ENCODE measurements at regions not wholly inside any gene's neighbourhood (a gene's known extent, or its start where the extent isn't known, plus 50 kb on each side); places are given as distances from the start of the nearest gene placed in this dataset.

DNA sequence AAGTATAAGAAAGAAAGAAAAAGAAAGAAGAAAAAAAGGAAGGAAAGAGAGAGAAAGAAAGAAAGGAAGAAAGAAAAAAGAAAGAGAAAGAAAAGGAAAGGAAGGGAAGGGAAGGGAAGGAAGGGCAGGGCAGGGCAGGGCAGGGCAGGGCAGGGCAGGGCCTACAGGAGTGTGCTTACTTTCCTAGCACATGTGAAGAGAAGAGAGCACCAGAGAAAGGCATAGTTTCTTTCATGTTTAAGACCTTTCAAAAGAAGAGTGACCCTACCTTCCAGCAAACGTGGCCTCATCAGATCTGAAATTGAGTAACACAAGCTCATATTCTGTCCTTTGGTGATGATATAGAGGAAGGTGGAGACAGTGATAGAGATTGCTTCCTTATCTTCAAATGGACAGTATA, 899.3 kb upstream of the RAG2 start:
- no CpG with 5 or more reads among the region's 1 CpG for WGBS (ENCODE audit: insufficient coverage, low lambda C conversion rate)
- Histone ChIP-seq H3K27ac (ENCODE audit: low read length) (peak overlapping the region; percentile 5), H3K36me3 (ENCODE audit: control insufficient read depth, insufficient read depth, low read length) (no peaks in the 10 kb centered on the region), H3K27me3 (ENCODE audit: control insufficient read depth, insufficient read depth, low read length) (no peaks in the 10 kb centered on the region), H3K4me1 (ENCODE audit: control insufficient read depth, insufficient read depth, low read length) (peaks cover 7% of the 10 kb centered on the region), H3K4me3 (ENCODE audit: low read length) (no peak overlapping the region), H3K9me3 (ENCODE audit: control insufficient read depth, low read depth, low read length) (no peaks in the 10 kb centered on the region)
- peak in 1 of 2 donors; percentile 32 for DNase-seq

- Histone ChIP-seq H3K27me3 (ENCODE audit: control insufficient read depth, insufficient read depth, low read length) (no peaks in the 10 kb centered on the region), H3K4me1 (ENCODE audit: control insufficient read depth, insufficient read depth, low read length) (peaks cover 7% of the 10 kb centered on the region), H3K9me3 (ENCODE audit: control insufficient read depth, low read depth, low read length) (no peaks in the 10 kb centered on the region), H3K4me3 (ENCODE audit: low read length) (no peak overlapping the region), H3K27ac (ENCODE audit: low read length) (no peak overlapping the region), H3K36me3 (ENCODE audit: control insufficient read depth, insufficient read depth, low read length) (no peaks in the 10 kb centered on the region)
- no peak for DNase-seq
- 89% methylated on average over 1 of the region's 1 CpG for WGBS (ENCODE audit: insufficient coverage, low lambda C conversion rate)
Observed at GRCh38 chr11:37496201-37496600, 898.2 kb upstream of the RAG2 start.

- no peaks in the 10 kb centered on the region for H3K27me3 ChIP-seq (ENCODE audit: control insufficient read depth, insufficient read depth, low read length)
- no peak for DNase-seq
- H3K36me3 ChIP-seq (ENCODE audit: control insufficient read depth, insufficient read depth, low read length): no peaks in the 10 kb centered on the region
- no peak overlapping the region for H3K4me3 ChIP-seq (ENCODE audit: low read length)
- H3K27ac ChIP-seq (ENCODE audit: low read length): no peak overlapping the region
- H3K9me3 ChIP-seq (ENCODE audit: control insufficient read depth, low read depth, low read length): no peaks in the 10 kb centered on the region
- H3K4me1 ChIP-seq (ENCODE audit: control insufficient read depth, insufficient read depth, low read length): no peaks in the 10 kb centered on the region
Observed at GRCh38 chr11:37484298-37484697, 886.3 kb upstream of the RAG2 start.

DNA sequence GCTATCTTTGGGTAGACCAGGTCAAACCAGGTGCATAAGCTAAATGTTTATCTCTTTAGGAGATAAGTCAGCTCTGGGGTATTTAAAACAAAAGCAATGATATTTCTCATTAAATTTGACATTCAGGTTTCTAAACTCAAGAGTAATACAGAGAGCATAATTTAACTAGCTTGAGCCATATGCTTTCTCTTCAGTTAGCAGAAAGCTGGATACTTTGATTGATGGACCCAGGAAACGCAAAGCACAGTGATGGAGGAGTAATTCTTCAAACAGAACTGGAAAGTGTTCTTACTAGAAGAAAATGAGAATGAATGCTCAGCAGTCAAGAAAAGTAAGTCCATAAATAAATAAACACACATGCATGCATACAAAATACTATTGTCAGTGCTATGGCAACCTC, 885.7 kb upstream of the RAG2 start:
- Histone ChIP-seq H3K27me3 (ENCODE audit: control insufficient read depth, insufficient read depth, low read length) (no peaks in the 10 kb centered on the region), H3K9me3 (ENCODE audit: control insufficient read depth, low read depth, low read length) (no peaks in the 10 kb centered on the region), H3K27ac (ENCODE audit: low read length) (no peak overlapping the region), H3K4me1 (ENCODE audit: control insufficient read depth, insufficient read depth, low read length) (no peaks in the 10 kb centered on the region), H3K4me3 (ENCODE audit: low read length) (no peak overlapping the region), H3K36me3 (ENCODE audit: control insufficient read depth, insufficient read depth, low read length) (no peaks in the 10 kb centered on the region)
- DNase-seq: no peak
- WGBS (ENCODE audit: insufficient coverage, low lambda C conversion rate): no CpG with 5 or more reads among the region's 1 CpG

- Histone ChIP-seq H3K9me3 (ENCODE audit: control insufficient read depth, low read depth, low read length) (no peaks in the 10 kb centered on the region), H3K27ac (ENCODE audit: low read length) (peak overlapping the region; percentile 61), H3K27me3 (ENCODE audit: control insufficient read depth, insufficient read depth, low read length) (no peaks in the 10 kb centered on the region), H3K36me3 (ENCODE audit: control insufficient read depth, insufficient read depth, low read length) (no peaks in the 10 kb centered on the region), H3K4me3 (ENCODE audit: low read length) (no peak overlapping the region), H3K4me1 (ENCODE audit: control insufficient read depth, insufficient read depth, low read length) (peaks cover 5% of the 10 kb centered on the region)
- DNase-seq: peak in 1 of 2 donors; percentile 56
- 83% methylated on average over 1 of the region's 2 CpGs for WGBS (ENCODE audit: insufficient coverage, low lambda C conversion rate)
Observed at GRCh38 chr11:37474889-37475288, 876.9 kb upstream of the RAG2 start.

GRCh38 chr11:37468344-37468743, 870.3 kb upstream of the RAG2 start:
- no peak for DNase-seq
- H3K36me3 ChIP-seq (ENCODE audit: control insufficient read depth, insufficient read depth, low read length): no peaks in the 10 kb centered on the region
- no peak overlapping the region for H3K4me3 ChIP-seq (ENCODE audit: low read length)
- H3K9me3 ChIP-seq (ENCODE audit: control insufficient read depth, low read depth, low read length): no peaks in the 10 kb centered on the region
- no peaks in the 10 kb centered on the region for H3K4me1 ChIP-seq (ENCODE audit: control insufficient read depth, insufficient read depth, low read length)
- no CpG with 5 or more reads among the region's 4 CpGs for WGBS (ENCODE audit: insufficient coverage, low lambda C conversion rate)
- no peak overlapping the region for H3K27ac ChIP-seq (ENCODE audit: low read length)
- H3K27me3 ChIP-seq (ENCODE audit: control insufficient read depth, insufficient read depth, low read length): no peaks in the 10 kb centered on the region

DNA sequence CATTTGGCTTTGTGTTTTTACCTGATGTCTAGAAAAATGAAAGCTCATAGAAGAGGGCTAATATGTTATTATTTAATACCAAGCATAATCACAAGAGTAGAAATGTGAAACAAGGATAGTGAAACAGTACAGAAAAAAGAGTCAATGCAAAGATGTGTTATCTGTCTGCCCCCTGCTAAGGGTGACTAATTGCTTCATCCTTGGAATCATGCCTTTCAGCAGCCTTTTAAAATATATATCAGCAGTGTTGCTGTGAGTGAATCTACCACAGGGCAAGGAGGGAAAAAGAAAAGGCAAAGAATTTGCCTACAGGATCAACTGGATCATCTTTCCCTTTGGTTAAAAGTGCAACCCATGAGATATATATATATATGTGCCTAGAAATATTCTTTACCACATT, 867.2 kb upstream of the RAG2 start:
- Histone ChIP-seq H3K9me3 (ENCODE audit: control insufficient read depth, low read depth, low read length) (no peaks in the 10 kb centered on the region), H3K27ac (ENCODE audit: low read length) (no peak overlapping the region), H3K4me3 (ENCODE audit: low read length) (no peak overlapping the region), H3K4me1 (ENCODE audit: control insufficient read depth, insufficient read depth, low read length) (no peaks in the 10 kb centered on the region), H3K27me3 (ENCODE audit: control insufficient read depth, insufficient read depth, low read length) (no peaks in the 10 kb centered on the region), H3K36me3 (ENCODE audit: control insufficient read depth, insufficient read depth, low read length) (no peaks in the 10 kb centered on the region)
- DNase-seq: no peak

- WGBS (ENCODE audit: insufficient coverage, low lambda C conversion rate): 100% methylated on average over 1 of the region's 2 CpGs
- H3K4me3 ChIP-seq (ENCODE audit: low read length): no peak overlapping the region
- DNase-seq: no peak
- no peaks in the 10 kb centered on the region for H3K4me1 ChIP-seq (ENCODE audit: control insufficient read depth, insufficient read depth, low read length)
- no peaks in the 10 kb centered on the region for H3K27me3 ChIP-seq (ENCODE audit: control insufficient read depth, insufficient read depth, low read length)
- H3K27ac ChIP-seq (ENCODE audit: low read length): no peak overlapping the region
- peaks cover 3% of the 10 kb centered on the region for H3K9me3 ChIP-seq (ENCODE audit: control insufficient read depth, low read depth, low read length)
- H3K36me3 ChIP-seq (ENCODE audit: control insufficient read depth, insufficient read depth, low read length): no peaks in the 10 kb centered on the region
Observed at GRCh38 chr11:37459456-37459855, 861.4 kb upstream of the RAG2 start.

DNA sequence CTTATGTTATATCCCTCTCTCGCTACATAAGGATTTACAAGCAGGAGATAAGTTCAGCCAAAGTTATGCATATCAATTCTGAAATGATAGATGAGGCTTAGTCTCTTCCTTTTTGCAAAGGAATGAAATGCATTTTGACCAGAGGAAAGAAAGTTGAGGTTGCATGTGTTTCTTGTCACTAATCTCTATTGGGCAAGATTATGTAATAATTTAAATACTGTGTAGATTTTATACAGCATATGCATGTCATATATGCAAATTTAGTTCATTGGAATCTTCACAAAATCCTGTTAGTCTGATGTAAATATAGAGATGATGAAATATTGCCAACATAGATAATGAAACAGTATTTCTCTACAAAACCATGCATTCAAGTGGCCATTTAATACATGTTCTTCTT, 858.7 kb upstream of the RAG2 start:
- peaks cover 7% of the 10 kb centered on the region for H3K4me1 ChIP-seq (ENCODE audit: control insufficient read depth, insufficient read depth, low read length)
- peaks cover 3% of the 10 kb centered on the region for H3K9me3 ChIP-seq (ENCODE audit: control insufficient read depth, low read depth, low read length)
- H3K36me3 ChIP-seq (ENCODE audit: control insufficient read depth, insufficient read depth, low read length): no peaks in the 10 kb centered on the region
- H3K27me3 ChIP-seq (ENCODE audit: control insufficient read depth, insufficient read depth, low read length): no peaks in the 10 kb centered on the region
- no peak for DNase-seq
- 83% methylated on average over 1 of the region's 1 CpG for whole genome bisulfite sequencing (ENCODE audit: insufficient coverage, low lambda C conversion rate)
- no peak overlapping the region for H3K27ac ChIP-seq (ENCODE audit: low read length)
- no peak overlapping the region for H3K4me3 ChIP-seq (ENCODE audit: low read length)

DNA sequence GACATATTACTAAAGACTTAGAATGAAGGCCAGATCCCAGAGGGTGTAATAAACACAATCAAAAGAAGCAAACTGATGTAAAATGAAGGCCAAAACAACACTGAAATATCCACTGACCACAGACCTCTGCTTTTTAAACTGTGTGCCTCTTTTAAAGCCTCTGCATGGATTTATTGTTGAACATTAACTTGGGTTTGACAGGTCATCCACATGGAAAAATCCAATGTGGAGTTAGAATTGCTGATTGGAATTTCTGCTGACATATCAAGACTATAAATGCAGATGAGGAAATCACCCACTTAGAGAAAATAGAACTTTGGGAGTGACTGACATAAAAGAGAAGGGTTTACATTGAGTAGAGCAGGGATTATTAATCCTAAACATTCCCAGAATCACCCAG, 853.9 kb upstream of the RAG2 start:
- Histone ChIP-seq H3K27me3 (ENCODE audit: control insufficient read depth, insufficient read depth, low read length) (no peaks in the 10 kb centered on the region), H3K27ac (ENCODE audit: low read length) (peak overlapping the region; percentile 64), H3K36me3 (ENCODE audit: control insufficient read depth, insufficient read depth, low read length) (no peaks in the 10 kb centered on the region), H3K4me1 (ENCODE audit: control insufficient read depth, insufficient read depth, low read length) (peaks cover 14% of the 10 kb centered on the region), H3K4me3 (ENCODE audit: low read length) (no peak overlapping the region), H3K9me3 (ENCODE audit: control insufficient read depth, low read depth, low read length) (peaks cover 3% of the 10 kb centered on the region)
- DNase-seq: peak in 1 of 2 donors; percentile 70

- peak overlapping the region; percentile 64 for H3K27ac ChIP-seq (ENCODE audit: low read length)
Observed at GRCh38 chr11:37450613-37451012, 852.6 kb upstream of the RAG2 start.

More at GRCh38 chr11:37450613-37451012, 852.6 kb upstream of the RAG2 start:
- Histone ChIP-seq H3K9me3 (ENCODE audit: control insufficient read depth, low read depth, low read length) (peaks cover 3% of the 10 kb centered on the region), H3K27me3 (ENCODE audit: control insufficient read depth, insufficient read depth, low read length) (no peaks in the 10 kb centered on the region), H3K4me1 (ENCODE audit: control insufficient read depth, insufficient read depth, low read length) (peaks cover 14% of the 10 kb centered on the region), H3K4me3 (ENCODE audit: low read length) (no peak overlapping the region), H3K36me3 (ENCODE audit: control insufficient read depth, insufficient read depth, low read length) (no peaks in the 10 kb centered on the region)
- peak in 1 of 2 donors; percentile 24 for DNase-seq
- 58% methylated on average over 2 of the region's 2 CpGs for WGBS (ENCODE audit: insufficient coverage, low lambda C conversion rate)
